Retinal pigment epithelial cell (primary cell): ENCODE measurements at regions not wholly inside any gene's neighbourhood (a gene's known extent, or its start where the extent isn't known, plus 50 kb on each side); places are given as distances from the start of the nearest gene placed in this dataset.

Experiments
- DNase-seq: peaks from one replicate; pipeline ENCODE4 v3.0.0-alpha.2; 2010; ENCODE audit warnings: low read depth
- H3K4me3 ChIP-seq: 2 replicates; pipeline ENCODE4 v1.5.1; 2011; ENCODE audit warnings: mild to moderate bottlenecking, low read length, control low read depth, moderate library complexity
- TF ChIP-seq, protein P1 (sequence below): conservative IDR thresholded peaks from 2 replicates; pipeline ENCODE4 v1.5.1; 2011; ENCODE audit warnings: low read depth, low read length, control low read depth, inconsistent platforms

DNA sequence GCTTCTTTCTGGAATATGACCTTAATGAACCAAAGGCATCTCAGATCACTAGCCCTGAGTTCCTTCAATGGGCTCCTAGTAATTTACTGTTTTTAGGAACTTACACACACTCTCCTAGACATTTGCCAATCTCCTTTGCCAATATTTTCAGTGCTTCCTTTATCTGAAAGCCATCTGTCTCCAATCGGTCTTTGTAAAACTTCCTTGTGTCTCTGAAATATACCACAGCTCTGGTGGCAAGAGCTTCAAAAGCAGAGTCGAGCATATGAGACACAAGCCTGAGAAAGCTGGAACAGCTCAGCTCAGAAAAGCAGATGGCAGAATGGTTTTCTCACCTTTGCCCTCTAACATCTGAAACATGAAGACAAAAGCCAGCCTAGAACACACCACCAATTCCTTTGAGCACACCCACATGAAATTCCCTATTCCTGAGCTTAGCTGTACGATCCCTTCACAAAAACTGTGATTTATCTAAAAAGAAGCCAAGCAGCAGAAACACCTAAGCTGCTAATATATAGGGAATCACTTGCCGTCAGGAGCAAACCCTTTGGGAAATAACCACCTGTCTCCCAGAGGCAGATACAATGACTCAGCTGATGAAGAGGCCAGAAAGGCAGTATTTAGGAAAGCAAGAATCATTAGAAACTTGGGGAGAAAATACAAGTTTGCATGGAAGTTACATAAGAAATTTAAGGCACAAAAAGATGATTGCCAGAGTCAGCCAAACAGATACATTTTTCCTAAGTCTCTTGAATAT lies 70.2 kb upstream of the ANK3 start:
- TF ChIP-seq, protein P1, sequence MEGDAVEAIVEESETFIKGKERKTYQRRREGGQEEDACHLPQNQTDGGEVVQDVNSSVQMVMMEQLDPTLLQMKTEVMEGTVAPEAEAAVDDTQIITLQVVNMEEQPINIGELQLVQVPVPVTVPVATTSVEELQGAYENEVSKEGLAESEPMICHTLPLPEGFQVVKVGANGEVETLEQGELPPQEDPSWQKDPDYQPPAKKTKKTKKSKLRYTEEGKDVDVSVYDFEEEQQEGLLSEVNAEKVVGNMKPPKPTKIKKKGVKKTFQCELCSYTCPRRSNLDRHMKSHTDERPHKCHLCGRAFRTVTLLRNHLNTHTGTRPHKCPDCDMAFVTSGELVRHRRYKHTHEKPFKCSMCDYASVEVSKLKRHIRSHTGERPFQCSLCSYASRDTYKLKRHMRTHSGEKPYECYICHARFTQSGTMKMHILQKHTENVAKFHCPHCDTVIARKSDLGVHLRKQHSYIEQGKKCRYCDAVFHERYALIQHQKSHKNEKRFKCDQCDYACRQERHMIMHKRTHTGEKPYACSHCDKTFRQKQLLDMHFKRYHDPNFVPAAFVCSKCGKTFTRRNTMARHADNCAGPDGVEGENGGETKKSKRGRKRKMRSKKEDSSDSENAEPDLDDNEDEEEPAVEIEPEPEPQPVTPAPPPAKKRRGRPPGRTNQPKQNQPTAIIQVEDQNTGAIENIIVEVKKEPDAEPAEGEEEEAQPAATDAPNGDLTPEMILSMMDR: no peak
- no peak overlapping the region for H3K4me3 ChIP-seq
- no peak for DNase-seq

DNA sequence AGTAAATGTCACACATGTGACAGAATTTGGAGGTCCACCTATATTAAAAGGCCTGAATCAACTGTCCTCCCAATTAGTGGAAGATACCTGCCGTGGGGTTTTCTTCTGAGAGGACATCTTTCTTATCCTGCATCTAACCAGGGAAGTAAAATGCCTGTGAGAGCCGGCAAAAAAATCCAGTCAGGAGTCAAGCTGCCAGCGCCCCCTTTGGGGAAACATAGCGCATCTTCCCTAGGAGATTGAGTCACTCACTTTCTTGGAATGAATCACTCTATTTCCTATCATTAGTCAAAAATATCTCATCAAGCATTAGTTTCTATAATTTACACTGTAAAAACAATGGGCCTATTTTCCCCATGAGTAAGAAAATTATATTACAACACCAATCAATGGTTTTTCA lies 66.4 kb upstream of the ANK3 start:
- DNase-seq: no peak
- no peak overlapping the region for H3K4me3 ChIP-seq
- TF ChIP-seq, protein P1: no peak

DNA sequence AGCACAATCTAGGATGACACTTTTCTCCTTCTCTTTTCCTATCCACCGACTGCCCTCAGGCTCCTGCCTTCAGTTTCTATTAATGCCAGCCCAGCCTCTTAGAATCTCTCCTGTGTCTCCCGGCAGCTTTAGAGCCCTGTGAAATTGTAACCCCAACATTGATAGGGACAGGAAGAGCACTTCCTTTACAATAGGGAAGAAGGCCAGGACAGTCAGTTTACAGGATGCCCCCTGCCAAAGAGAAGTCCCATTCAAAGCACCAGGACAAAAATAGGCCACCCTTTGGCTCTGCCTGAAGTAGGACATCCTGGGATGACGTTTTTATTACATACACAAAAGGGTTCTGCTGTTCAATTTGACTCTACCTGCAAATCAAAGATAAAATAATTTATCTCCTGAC lies 64.7 kb upstream of the ANK3 start:
- TF ChIP-seq, protein P1: no peak
- DNase-seq: no peak
- H3K4me3 ChIP-seq: no peak overlapping the region

DNA sequence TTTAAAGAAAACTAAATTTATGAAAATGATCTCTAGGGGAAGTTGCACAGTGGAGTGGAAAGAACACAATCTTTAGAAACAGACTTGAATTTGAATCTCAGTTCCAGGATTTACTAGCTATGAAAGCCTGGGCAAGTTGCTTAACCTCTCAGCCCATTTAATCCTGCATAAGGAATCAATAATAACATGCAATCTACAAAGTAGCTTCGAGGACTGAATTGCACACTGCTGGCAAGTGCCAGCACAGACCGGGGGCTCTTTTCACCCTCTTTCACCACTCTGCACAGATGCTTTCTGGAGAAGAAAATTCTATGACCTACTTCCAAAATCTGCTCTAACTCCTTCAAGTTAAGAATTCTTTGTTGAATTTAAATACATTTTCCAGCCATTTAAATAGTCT lies 63.4 kb upstream of the ANK3 start:
- TF ChIP-seq, protein P1: no peak
- H3K4me3 ChIP-seq: no peak overlapping the region
- no peak for DNase-seq

DNA sequence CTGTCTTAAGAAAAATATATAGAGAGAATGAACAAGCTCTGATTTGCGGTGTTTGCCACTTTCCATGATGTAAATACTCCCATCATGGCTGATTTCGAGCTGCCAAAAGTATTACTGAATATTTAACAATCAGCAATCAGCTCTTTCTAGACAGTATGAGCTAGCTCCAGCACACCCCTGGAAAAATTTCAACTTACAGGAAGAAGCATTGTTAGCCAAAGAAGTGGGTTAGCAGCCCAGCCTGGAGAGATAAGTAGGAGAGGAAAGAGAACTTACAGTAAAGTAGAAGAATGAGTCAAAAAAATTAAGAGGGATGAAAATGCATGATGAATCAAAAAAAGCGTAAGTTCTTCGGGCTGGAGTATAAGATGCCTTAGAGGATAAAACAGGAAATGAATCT lies 60.6 kb upstream of the ANK3 start:
- H3K4me3 ChIP-seq: no peak overlapping the region
- DNase-seq: no peak
- TF ChIP-seq, protein P1: no peak

DNA sequence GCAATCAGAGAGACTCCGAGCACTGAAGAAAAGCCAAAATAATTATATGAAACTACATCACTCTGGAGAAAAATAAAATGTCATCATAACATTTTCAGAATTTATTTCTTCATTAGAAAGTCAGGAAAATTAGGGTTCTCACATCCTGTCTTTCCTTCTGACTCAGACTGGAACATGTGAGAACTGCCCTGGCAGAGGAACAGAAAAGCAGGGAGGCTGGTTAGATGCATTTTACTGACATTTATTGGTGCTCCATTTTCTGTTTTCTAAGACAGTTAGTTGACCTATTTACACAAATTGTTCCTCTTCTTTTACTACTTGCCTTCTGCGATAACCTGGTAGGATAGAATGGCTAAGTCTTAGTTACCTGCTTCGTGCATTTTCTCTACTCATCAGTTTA lies 58.6 kb upstream of the ANK3 start:
- TF ChIP-seq, protein P1: no peak
- no peak for DNase-seq
- H3K4me3 ChIP-seq: no peak overlapping the region

DNA sequence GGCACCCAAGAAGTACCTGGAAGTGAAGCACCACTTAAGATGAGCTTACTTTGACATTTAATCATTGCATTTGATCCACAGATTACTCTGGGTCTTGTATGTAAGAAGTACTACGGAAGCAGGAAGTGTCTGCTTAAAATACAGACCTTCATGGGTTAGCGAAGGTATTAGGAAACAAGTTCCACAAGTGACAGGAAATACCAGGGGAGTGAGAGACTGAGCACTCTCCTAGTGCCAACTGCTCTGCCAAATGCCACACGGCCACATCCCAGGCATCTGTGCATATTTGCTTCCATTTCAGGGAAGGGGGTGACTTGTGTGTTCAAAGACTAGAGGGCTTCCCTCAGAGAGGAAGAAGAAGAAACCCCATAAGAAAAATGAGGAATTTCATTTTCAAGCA lies 57.2 kb upstream of the ANK3 start:
- no peak overlapping the region for H3K4me3 ChIP-seq
- no peak for DNase-seq
- TF ChIP-seq, protein P1: no peak
